ENCODE measurements at regions not wholly inside any gene's neighbourhood (a gene's known extent, or its start where the extent isn't known, plus 50 kb on each side); places are given as distances from the start of the nearest gene placed in this dataset.

DNA sequence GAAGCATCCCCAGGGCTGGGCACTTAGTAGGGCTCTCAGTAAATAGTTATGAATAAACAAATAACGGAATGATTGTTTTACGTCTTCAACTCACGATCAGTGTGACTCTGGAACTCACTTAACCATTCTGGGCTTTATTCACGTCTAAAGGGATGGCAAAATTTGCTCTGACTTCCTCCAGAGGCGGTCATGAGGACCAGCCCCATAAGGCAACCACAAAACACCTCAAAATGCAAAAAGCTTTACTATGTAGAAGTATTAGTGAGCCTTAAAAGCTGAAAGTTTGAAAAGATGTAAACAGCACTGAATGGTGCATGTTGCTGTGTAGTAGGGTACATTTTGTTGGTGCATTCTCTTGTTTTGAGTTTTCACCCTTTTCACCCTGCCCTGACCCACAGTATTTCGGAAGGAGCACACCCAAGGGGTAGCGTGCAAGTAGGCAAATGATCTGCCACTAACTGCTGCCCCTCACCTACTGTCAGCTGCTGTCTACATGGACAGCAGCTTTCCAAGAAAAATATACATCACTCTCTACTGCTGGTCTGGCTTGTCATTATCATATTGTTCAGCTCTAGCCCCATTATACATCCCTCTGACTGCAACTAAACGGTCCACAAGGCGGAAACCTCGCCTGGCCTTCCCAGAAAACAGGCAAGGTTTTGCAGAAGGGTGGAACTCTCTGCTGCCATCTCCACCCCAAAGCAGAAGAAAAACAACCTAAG, 308.5 kb upstream of the PROK2 start:
- TF ChIP-seq CTCF (IDR thresholded peaks at IDR 0.05; ENCODE audit: insufficient read depth, low read length, poor library complexity, severe bottlenecking) (no peak), EZH2phosphoT487 (conservative IDR thresholded peaks at IDR 0.05; ENCODE audit: low read length) (no peak)

Measured in SU-DHL-6 (cell line).